HUES6 (cell line): ENCODE measurements at regions not wholly inside any gene's neighbourhood (a gene's known extent, or its start where the extent isn't known, plus 50 kb on each side); places are given as distances from the start of the nearest gene placed in this dataset.
"Not testable (repeated sequence)": the region's sequence is repeated elsewhere in the genome, so short reads cannot be mapped to it uniquely, and the experiment has no call there.

ENCODE experiments used
- H3K27ac ChIP-seq: 2 replicates; pipeline ENCODE4 v1.7.0; 2013; ENCODE audit warnings: low read depth, mild to moderate bottlenecking, low read length, inconsistent platforms
- H3K27me3 ChIP-seq: 2 replicates; pipeline ENCODE4 v1.6.1; 2013; ENCODE audit warnings: low read length; ENCODE audit not compliant: control insufficient read depth, insufficient read depth
- H3K36me3 ChIP-seq: 2 replicates; pipeline ENCODE4 v1.6.1; 2013; ENCODE audit warnings: low read length; ENCODE audit not compliant: control insufficient read depth, insufficient read depth
- H3K4me1 ChIP-seq: 2 replicates; pipeline ENCODE4 v1.6.1; 2013; ENCODE audit warnings: low read length; ENCODE audit not compliant: control insufficient read depth, insufficient read depth
- H3K4me3 ChIP-seq: 2 replicates; pipeline ENCODE4 v1.5.1; 2013; ENCODE audit warnings: low read depth, low read length
- H3K9ac ChIP-seq: one replicate; pipeline ENCODE4 v1.6.1; 2013; ENCODE audit warnings: mild to moderate bottlenecking, low read length
- H3K9me3 ChIP-seq: 2 replicates; pipeline ENCODE4 v1.6.1; 2013; ENCODE audit warnings: low read depth, low read length; ENCODE audit not compliant: control insufficient read depth, insufficient read depth

GRCh38 chr4:147246096-147246495 is 234.8 kb upstream of the EDNRA start:
- no peaks in the 10 kb centered on the region for H3K36me3 ChIP-seq
- no peaks in the 10 kb centered on the region for H3K9me3 ChIP-seq
- H3K4me3 ChIP-seq, result no peak overlapping the region
- H3K4me1 ChIP-seq, result no peaks in the 10 kb centered on the region
- no peak overlapping the region for H3K9ac ChIP-seq
- H3K27me3 ChIP-seq, result no peaks in the 10 kb centered on the region
- no peak overlapping the region for H3K27ac ChIP-seq

DNA sequence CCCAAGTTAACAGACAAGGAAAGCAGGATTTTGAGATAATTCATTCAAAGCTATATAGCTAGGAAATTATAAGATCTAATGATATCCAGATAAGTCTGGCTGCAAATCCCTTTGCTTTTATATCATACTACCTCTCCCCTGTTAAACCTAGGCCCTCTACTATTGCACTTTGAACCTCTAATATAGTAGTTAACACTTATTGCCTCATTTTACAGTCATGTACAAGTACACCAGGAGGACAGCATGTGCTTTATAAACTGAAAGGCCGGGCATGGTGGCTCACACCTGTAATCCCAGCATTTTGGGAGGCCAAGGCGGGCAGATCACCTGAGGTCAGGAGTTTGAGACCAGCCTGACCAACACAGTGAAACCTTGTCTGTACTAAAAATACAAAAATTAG is 234.4 kb upstream of the EDNRA start:
- H3K27ac ChIP-seq, H3K9me3 ChIP-seq, H3K36me3 ChIP-seq, H3K27me3 ChIP-seq, H3K4me3 ChIP-seq, H3K9ac ChIP-seq, H3K4me1 ChIP-seq: not testable (repeated sequence)

- no peaks in the 10 kb centered on the region for H3K4me1 ChIP-seq
- no peaks in the 10 kb centered on the region for H3K36me3 ChIP-seq
- H3K9ac ChIP-seq, result no peak overlapping the region
- no peaks in the 10 kb centered on the region for H3K27me3 ChIP-seq
- H3K27ac ChIP-seq, result no peak overlapping the region
- no peaks in the 10 kb centered on the region for H3K9me3 ChIP-seq
- no peak overlapping the region for H3K4me3 ChIP-seq
Observed at GRCh38 chr4:147247579-147247978, 233.3 kb upstream of the EDNRA start.

GRCh38 chr4:147250062-147250461 is 230.8 kb upstream of the EDNRA start:
- Histone ChIP-seq H3K27ac (no peak overlapping the region), H3K9me3 (peaks cover 2% of the 10 kb centered on the region), H3K9ac (no peak overlapping the region), H3K27me3 (no peaks in the 10 kb centered on the region), H3K4me3 (no peak overlapping the region), H3K4me1 (no peaks in the 10 kb centered on the region), H3K36me3 (no peaks in the 10 kb centered on the region)

DNA sequence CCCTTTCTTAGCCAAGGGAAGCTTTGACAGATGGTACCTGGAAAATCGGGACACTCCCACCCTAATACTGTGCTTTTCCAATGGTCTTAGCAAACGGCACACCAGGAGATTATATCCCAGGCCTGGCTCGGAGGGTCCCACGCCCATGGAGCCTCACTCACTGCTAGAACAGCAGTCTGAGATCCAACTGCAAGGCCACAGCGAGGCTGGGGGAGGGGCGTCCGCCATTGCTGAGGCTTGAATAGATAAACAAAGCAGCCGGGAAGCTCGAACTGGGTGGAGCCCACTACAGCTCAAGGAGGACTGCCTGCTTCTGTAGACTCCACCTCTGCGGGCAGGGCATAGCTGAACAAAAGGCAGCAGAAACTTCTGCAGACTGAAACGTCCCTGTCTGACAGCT is 225.6 kb upstream of the EDNRA start:
- H3K27me3 ChIP-seq, H3K9me3 ChIP-seq, H3K27ac ChIP-seq, H3K4me1 ChIP-seq, H3K9ac ChIP-seq, H3K4me3 ChIP-seq, H3K36me3 ChIP-seq: not testable (repeated sequence)

- H3K27me3 ChIP-seq, H3K9ac ChIP-seq, H3K36me3 ChIP-seq, H3K4me1 ChIP-seq, H3K27ac ChIP-seq, H3K9me3 ChIP-seq, H3K4me3 ChIP-seq: not testable (repeated sequence)
Observed at GRCh38 chr4:147259271-147259670, 221.6 kb upstream of the EDNRA start.

DNA sequence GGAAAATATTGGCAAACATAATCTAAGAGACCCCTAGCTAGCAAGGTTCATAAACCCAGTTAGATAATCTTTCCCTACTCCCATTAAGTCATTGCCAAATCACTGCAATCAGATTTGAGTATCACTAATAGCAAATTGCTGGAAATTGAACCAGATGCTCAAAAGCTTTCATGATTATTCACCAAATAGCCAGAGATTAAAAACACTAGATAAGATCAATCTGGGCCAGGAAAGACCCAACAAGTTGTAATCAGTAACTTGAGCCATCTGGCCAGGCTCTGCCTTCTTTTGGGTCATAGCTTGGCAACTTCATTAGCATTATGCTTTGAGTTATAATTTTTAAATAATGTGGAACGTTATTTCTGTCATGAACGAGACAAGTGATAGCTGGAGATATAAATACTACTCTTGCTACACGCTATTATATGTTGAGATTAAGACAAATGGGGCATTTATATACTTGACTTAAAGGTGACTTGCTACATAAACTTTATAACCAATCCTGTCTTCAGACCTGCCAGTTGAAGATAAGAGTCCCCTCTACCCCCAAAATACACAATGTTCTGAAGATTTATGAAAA is 196.6 kb upstream of the EDNRA start:
- Histone ChIP-seq H3K9ac (no peak overlapping the region), H3K4me1 (no peaks in the 10 kb centered on the region), H3K27ac (no peak overlapping the region), H3K27me3 (no peaks in the 10 kb centered on the region), H3K9me3 (no peaks in the 10 kb centered on the region), H3K4me3 (no peak overlapping the region), H3K36me3 (no peaks in the 10 kb centered on the region)

- Histone ChIP-seq H3K36me3 (no peaks in the 10 kb centered on the region), H3K4me1 (no peaks in the 10 kb centered on the region), H3K4me3 (no peak overlapping the region), H3K9ac (no peak overlapping the region), H3K9me3 (no peaks in the 10 kb centered on the region), H3K27me3 (no peaks in the 10 kb centered on the region), H3K27ac (no peak overlapping the region)
Observed at GRCh38 chr4:147284935-147285334, 196.0 kb upstream of the EDNRA start.

GRCh38 chr4:147285751-147286150 is 195.1 kb upstream of the EDNRA start:
- Histone ChIP-seq H3K27me3 (no peaks in the 10 kb centered on the region), H3K4me3 (no peak overlapping the region), H3K27ac (no peak overlapping the region), H3K9me3 (no peaks in the 10 kb centered on the region), H3K4me1 (no peaks in the 10 kb centered on the region), H3K9ac (no peak overlapping the region), H3K36me3 (no peaks in the 10 kb centered on the region)

DNA sequence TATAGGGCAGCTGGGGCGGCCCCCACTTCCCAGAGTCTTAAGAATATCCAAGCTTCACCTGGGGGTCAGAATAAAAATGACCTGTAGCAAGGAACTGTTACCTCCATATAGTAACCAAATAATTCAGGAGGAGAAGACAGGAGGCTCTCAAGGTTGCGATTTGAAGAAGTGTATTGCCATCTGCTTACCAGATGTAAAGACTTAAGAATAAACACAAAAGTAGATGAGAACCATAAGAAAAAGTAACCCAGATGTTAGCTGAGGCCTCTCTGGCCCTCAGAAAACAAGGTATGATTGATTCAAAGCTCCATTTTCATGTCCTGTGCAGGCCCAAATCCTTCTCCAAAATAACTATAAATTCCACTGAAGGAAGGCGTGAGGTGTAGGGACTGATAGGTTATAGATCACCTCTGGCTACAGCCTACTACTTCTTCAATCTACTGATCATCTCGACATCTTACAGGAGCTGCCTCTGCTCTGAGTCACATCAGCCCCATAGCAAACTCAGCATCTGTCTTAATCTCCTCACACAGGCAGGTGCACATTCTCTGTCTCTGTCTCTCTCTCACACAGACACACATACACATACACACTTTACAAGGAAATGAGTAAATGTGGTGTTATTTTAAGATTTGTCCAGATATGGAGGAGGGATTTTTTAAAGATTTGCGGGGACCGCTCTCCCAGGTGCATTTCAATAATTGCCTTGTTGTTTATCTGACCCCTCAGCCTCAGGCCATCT is 193.9 kb upstream of the EDNRA start:
- H3K9me3 ChIP-seq, result no peaks in the 10 kb centered on the region
- no peak overlapping the region for H3K9ac ChIP-seq
- H3K27ac ChIP-seq, result no peak overlapping the region
- no peaks in the 10 kb centered on the region for H3K27me3 ChIP-seq
- H3K36me3 ChIP-seq, result no peaks in the 10 kb centered on the region
- no peaks in the 10 kb centered on the region; the same call in 1 of the 2 replicates for H3K4me1 ChIP-seq
- H3K4me3 ChIP-seq, result no peak overlapping the region

DNA sequence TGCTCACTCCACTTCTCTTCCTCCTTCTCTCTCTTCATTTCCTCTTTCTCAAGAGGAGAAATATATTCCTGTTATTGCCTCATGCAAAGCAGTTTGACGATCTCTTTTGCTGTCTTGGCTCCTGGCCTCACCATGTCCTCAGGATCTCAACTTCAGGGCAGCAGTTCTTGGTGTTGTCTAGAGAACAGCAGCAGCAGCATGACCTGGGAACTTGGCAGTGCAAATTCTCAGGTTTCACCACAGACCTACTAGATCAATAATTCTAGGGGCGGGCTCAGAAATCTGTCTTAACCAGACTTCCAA is 193.4 kb upstream of the EDNRA start:
- Histone ChIP-seq H3K27ac (no peak overlapping the region), H3K4me1 (no peaks in the 10 kb centered on the region; the same call in 1 of the 2 replicates), H3K9me3 (no peaks in the 10 kb centered on the region), H3K4me3 (no peak overlapping the region), H3K27me3 (no peaks in the 10 kb centered on the region), H3K36me3 (no peaks in the 10 kb centered on the region), H3K9ac (no peak overlapping the region)
